ENCODE measurements at regions not wholly inside any gene's neighbourhood (a gene's known extent, or its start where the extent isn't known, plus 50 kb on each side); places are given as distances from the start of the nearest gene placed in this dataset.

GRCh38 chr6:76701610-76702009 is 629.1 kb upstream of the IMPG1 start:
- TF ChIP-seq, protein P1, sequence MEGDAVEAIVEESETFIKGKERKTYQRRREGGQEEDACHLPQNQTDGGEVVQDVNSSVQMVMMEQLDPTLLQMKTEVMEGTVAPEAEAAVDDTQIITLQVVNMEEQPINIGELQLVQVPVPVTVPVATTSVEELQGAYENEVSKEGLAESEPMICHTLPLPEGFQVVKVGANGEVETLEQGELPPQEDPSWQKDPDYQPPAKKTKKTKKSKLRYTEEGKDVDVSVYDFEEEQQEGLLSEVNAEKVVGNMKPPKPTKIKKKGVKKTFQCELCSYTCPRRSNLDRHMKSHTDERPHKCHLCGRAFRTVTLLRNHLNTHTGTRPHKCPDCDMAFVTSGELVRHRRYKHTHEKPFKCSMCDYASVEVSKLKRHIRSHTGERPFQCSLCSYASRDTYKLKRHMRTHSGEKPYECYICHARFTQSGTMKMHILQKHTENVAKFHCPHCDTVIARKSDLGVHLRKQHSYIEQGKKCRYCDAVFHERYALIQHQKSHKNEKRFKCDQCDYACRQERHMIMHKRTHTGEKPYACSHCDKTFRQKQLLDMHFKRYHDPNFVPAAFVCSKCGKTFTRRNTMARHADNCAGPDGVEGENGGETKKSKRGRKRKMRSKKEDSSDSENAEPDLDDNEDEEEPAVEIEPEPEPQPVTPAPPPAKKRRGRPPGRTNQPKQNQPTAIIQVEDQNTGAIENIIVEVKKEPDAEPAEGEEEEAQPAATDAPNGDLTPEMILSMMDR (IDR thresholded peaks at IDR 0.05): no peak
- TF ChIP-seq POLR2A (IDR thresholded peaks at IDR 0.05): no peak
